ENCODE measurements at regions not wholly inside any gene's neighbourhood (a gene's known extent, or its start where the extent isn't known, plus 50 kb on each side); places are given as distances from the start of the nearest gene placed in this dataset.

DNA sequence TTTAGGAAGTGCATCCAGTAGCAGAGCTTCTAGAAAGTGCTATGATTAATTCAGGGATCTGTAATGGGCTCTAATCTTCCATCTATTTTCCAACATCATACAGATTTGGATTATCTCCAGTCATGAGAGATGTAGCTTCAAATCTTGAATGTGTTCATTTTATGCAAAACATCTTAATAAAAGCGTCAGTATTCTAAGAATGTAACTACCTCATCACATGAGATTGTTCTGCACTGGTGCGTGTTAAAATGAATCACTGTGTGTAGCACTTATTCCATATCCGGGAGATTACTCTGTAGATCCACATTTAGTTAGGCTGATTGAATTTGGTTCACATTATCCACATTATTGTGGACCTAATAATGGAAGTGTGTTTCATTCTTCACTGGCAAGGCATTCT is 344.9 kb upstream of the CHRM2 start:
- TF ChIP-seq EHMT2 (IDR thresholded peaks at IDR 0.05; ENCODE audit: low read depth) = no peak
- TF ChIP-seq POLR2A (IDR thresholded peaks at IDR 0.05; ENCODE audit: low read length) = no peak
- TF ChIP-seq ESRRA (IDR thresholded peaks at IDR 0.05; ENCODE audit: borderline replicate concordance, low read length) = no peak
- TF ChIP-seq, protein P1, sequence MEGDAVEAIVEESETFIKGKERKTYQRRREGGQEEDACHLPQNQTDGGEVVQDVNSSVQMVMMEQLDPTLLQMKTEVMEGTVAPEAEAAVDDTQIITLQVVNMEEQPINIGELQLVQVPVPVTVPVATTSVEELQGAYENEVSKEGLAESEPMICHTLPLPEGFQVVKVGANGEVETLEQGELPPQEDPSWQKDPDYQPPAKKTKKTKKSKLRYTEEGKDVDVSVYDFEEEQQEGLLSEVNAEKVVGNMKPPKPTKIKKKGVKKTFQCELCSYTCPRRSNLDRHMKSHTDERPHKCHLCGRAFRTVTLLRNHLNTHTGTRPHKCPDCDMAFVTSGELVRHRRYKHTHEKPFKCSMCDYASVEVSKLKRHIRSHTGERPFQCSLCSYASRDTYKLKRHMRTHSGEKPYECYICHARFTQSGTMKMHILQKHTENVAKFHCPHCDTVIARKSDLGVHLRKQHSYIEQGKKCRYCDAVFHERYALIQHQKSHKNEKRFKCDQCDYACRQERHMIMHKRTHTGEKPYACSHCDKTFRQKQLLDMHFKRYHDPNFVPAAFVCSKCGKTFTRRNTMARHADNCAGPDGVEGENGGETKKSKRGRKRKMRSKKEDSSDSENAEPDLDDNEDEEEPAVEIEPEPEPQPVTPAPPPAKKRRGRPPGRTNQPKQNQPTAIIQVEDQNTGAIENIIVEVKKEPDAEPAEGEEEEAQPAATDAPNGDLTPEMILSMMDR (IDR thresholded peaks at IDR 0.05) = no peak
- TF ChIP-seq GATA3 (IDR thresholded peaks at IDR 0.05; ENCODE audit: borderline replicate concordance) = no peak
- no peak for TF ChIP-seq MYC (IDR thresholded peaks at IDR 0.05; ENCODE audit: borderline replicate concordance, low read length)
- no peak for TF ChIP-seq RAD21 (conservative IDR thresholded peaks at IDR 0.05 in 1 of 2, IDR thresholded peaks at IDR 0.05 in 1 of 2)
- TF ChIP-seq KDM1A (IDR thresholded peaks at IDR 0.05; ENCODE audit: low read depth) = no peak
